OCI-LY1 (cell line): ENCODE measurements at regions not wholly inside any gene's neighbourhood (a gene's known extent, or its start where the extent isn't known, plus 50 kb on each side); places are given as distances from the start of the nearest gene placed in this dataset.
"Not testable (repeated sequence)": the region's sequence is repeated elsewhere in the genome, so short reads cannot be mapped to it uniquely, and the experiment has no call there.

Experiments used
- H2AFZ ChIP-seq: fragments of 200-600 bp; sonication (generic), shearing (Covaris generic); 2 replicates; pipeline ENCODE4 v1.6.0; 2014; ENCODE audit warnings: antibody characterized with exemption, mild to moderate bottlenecking, low read length
- H3F3A ChIP-seq: fragments of 200-600 bp; sonication (generic), shearing (Covaris generic); 2 replicates; pipeline ENCODE4 v1.6.0; 2014; ENCODE audit warnings: mild to moderate bottlenecking, antibody characterized with exemption, low read length, moderate library complexity; ENCODE audit not compliant: insufficient read depth
- H3K27ac ChIP-seq: fragments of 200-600 bp; sonication (generic); 2 replicates; pipeline ENCODE4 v1.5.1; 2014; ENCODE audit warnings: low read length, mixed run types, mild to moderate bottlenecking, low read depth; ENCODE audit not compliant: poor library complexity, severe bottlenecking
- H3K27me3 ChIP-seq: fragments of 200-600 bp; sonication (generic); 2 replicates; pipeline ENCODE4 v1.6.0; 2014; ENCODE audit warnings: antibody characterized with exemption, mild to moderate bottlenecking, low read length, moderate library complexity; ENCODE audit not compliant: insufficient read depth
- H3K36me3 ChIP-seq: fragments of 200-600 bp; sonication (generic); 2 replicates; pipeline ENCODE4 v1.6.1; 2014; ENCODE audit warnings: mild to moderate bottlenecking, antibody characterized with exemption, low read length, moderate library complexity, mixed read lengths; ENCODE audit not compliant: insufficient read depth
- H3K4me1 ChIP-seq: fragments of 200-600 bp; sonication (generic); 2 replicates; pipeline ENCODE4 v1.5.1; 2014; ENCODE audit warnings: mild to moderate bottlenecking, low read length, moderate library complexity; ENCODE audit not compliant: insufficient read depth, severe bottlenecking
- H3K4me2 ChIP-seq: fragments of 200-600 bp; sonication (generic), shearing (Covaris generic); 2 replicates; pipeline ENCODE4 v1.6.1; 2014; ENCODE audit warnings: low read length
- H3K4me3 ChIP-seq: fragments of 200-600 bp; sonication (generic); 2 replicates; pipeline ENCODE4 v1.5.1; 2014; ENCODE audit warnings: low read length, low read depth, mild to moderate bottlenecking, mixed read lengths; ENCODE audit not compliant: poor library complexity, severe bottlenecking
- H3K79me2 ChIP-seq: fragments of 200-600 bp; shearing (Covaris generic); 2 replicates; pipeline ENCODE4 v1.6.1; 2016; ENCODE audit warnings: mixed run types, low read length, mixed read lengths; ENCODE audit not compliant: insufficient read depth
- H3K9ac ChIP-seq: fragments of 200-600 bp; sonication (generic), shearing (Covaris generic); 2 replicates; pipeline ENCODE4 v1.6.1; 2014; ENCODE audit warnings: mild to moderate bottlenecking, low read length, mixed read lengths
- H3K9me2 ChIP-seq: fragments of 200-600 bp; sonication (generic), shearing (Covaris generic); 2 replicates; pipeline ENCODE4 v1.6.1; 2014; ENCODE audit warnings: low read depth, mild to moderate bottlenecking, low read length, mixed read lengths
- H3K9me3 ChIP-seq: fragments of 200-600 bp; shearing (Covaris generic); 2 replicates; pipeline ENCODE4 v1.6.1; 2014; ENCODE audit warnings: low read length, mixed read lengths
- H4K20me1 ChIP-seq: fragments of 200-600 bp; sonication (generic), shearing (Covaris generic); 2 replicates; pipeline ENCODE4 v1.6.0; 2016; ENCODE audit warnings: mild to moderate bottlenecking, low read length; ENCODE audit not compliant: insufficient read depth
- EZH2 ChIP-seq: fragments of 200-600 bp; sonication (generic), shearing (Covaris generic); IDR thresholded peaks from 2 replicates; pipeline ENCODE4 v1.8.0; 2017; ENCODE audit warnings: borderline replicate concordance, mixed run types, mild to moderate bottlenecking, antibody characterized with exemption, low read length, moderate library complexity, mixed read lengths
- TF ChIP-seq, protein P1 (sequence below): fragments of 200-600 bp; sonication (generic), shearing (Covaris generic); IDR thresholded peaks from 2 replicates; pipeline ENCODE4 v1.5.1; 2017; ENCODE audit warnings: mild to moderate bottlenecking, antibody characterized with exemption, low read length, moderate library complexity, mixed read lengths

DNA sequence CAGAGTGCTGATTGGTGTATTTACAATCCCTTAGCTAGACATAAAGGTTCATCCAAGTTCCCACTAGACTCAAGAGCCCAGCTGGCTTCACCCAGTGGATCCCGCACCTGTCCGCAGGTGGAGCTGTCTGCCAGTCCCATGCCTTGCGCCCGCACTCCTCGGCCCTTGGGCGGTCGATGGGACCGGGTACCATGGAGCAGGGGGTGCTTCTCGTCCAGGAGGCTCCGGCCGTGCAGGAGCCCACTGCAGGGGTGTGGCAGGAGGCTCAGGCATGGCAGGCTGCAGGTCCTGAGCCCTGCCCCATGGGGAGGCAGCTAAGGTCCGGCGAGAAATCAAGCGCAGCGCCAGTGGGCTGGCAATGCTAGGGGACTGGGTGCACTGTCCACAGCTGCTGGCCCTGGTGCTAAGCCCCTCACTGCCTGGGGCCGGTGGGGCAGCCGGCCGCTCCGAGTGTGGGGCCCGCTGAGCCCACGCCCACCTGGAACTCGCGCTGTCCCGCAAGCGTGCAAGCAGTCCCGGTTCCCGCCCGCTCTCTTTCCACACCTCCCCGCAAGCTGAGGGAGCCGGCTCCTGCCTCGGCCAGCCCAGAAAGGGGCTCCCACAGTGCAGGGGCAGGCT is 1206.3 kb downstream of the OTOL1 start:
- no peak overlapping the region for H2AFZ ChIP-seq
- no peaks in the 10 kb centered on the region for H3K9me3 ChIP-seq
- TF ChIP-seq, protein P1, sequence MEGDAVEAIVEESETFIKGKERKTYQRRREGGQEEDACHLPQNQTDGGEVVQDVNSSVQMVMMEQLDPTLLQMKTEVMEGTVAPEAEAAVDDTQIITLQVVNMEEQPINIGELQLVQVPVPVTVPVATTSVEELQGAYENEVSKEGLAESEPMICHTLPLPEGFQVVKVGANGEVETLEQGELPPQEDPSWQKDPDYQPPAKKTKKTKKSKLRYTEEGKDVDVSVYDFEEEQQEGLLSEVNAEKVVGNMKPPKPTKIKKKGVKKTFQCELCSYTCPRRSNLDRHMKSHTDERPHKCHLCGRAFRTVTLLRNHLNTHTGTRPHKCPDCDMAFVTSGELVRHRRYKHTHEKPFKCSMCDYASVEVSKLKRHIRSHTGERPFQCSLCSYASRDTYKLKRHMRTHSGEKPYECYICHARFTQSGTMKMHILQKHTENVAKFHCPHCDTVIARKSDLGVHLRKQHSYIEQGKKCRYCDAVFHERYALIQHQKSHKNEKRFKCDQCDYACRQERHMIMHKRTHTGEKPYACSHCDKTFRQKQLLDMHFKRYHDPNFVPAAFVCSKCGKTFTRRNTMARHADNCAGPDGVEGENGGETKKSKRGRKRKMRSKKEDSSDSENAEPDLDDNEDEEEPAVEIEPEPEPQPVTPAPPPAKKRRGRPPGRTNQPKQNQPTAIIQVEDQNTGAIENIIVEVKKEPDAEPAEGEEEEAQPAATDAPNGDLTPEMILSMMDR = no peak
- TF ChIP-seq EZH2 = no peak
- no peaks in the 10 kb centered on the region for H3K27me3 ChIP-seq
- H3K4me2 ChIP-seq = no peak overlapping the region
- no peak overlapping the region for H3K4me3 ChIP-seq
- H4K20me1 ChIP-seq = no peaks in the 10 kb centered on the region
- no peaks in the 10 kb centered on the region for H3K36me3 ChIP-seq
- no peak overlapping the region for H3K27ac ChIP-seq
- H3K9me2 ChIP-seq = no peaks in the 10 kb centered on the region
- no peaks in the 10 kb centered on the region for H3K4me1 ChIP-seq
- H3F3A ChIP-seq = no peaks in the 10 kb centered on the region
- no peaks in the 10 kb centered on the region for H3K79me2 ChIP-seq
- no peak overlapping the region for H3K9ac ChIP-seq

DNA sequence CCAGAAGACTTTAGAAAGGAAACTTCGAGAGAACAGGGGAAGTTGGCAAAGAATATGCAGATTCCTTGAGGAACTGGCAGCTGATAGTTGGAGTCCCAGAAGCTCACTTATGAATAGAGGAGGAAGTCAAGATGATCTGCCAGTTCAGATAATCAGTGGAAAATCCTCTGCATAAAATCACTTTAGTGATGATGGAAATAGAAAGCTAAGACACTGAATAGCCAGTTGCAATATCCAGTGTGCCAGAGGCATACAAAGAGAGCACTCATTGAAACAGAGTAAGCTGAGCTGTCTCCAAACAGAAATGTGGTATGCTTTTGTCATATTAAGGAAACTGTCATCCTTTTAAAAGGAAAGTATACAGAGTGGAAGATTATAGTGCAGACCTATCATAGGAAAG is 1207.6 kb downstream of the OTOL1 start:
- Histone ChIP-seq H4K20me1 (no peaks in the 10 kb centered on the region), H3K27me3 (no peaks in the 10 kb centered on the region), H3K9me3 (no peaks in the 10 kb centered on the region), H3F3A (no peaks in the 10 kb centered on the region), H3K79me2 (no peaks in the 10 kb centered on the region), H3K4me3 (no peak overlapping the region), H3K36me3 (no peaks in the 10 kb centered on the region), H3K27ac (no peak overlapping the region), H3K4me1 (no peaks in the 10 kb centered on the region), H3K9ac (no peak overlapping the region), H2AFZ (no peak overlapping the region), H3K4me2 (no peak overlapping the region), H3K9me2 (no peaks in the 10 kb centered on the region)
- TF ChIP-seq EZH2 = no peak
- TF ChIP-seq, protein P1 = no peak

DNA sequence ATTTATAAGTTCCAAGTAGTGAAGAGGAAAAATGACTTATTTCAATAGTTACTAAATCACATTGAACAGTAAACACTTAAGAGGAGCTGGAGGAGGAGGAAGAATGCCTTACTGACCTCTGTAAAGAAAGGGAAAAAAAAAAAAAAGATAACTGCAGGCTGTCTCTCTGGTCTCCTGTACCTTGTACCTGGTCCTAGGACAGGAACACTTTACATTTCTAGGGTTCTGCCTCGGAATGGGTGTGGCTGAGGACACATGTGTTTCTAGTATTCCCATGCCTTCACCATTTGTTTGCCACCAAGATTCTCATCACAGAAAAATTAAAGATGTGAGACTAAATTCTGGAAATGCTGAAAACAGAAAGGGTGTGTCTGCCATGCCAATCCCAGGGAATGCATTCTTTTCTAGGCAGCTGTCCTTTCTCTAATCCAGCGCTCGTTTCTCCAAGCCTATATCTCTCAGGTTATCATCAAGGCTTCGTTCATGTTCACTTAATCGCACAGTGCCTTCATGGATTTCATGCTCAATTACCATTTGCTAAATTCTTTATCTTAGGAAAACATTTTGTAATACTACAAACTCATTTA is 1208.3 kb downstream of the OTOL1 start:
- Histone ChIP-seq H3K9me3 (no peaks in the 10 kb centered on the region), H3F3A (no peaks in the 10 kb centered on the region), H2AFZ (no peak overlapping the region), H3K79me2 (no peaks in the 10 kb centered on the region), H3K4me3 (no peak overlapping the region), H3K36me3 (no peaks in the 10 kb centered on the region), H3K4me2 (no peak overlapping the region), H4K20me1 (no peaks in the 10 kb centered on the region), H3K4me1 (no peaks in the 10 kb centered on the region), H3K27ac (no peak overlapping the region), H3K27me3 (no peaks in the 10 kb centered on the region), H3K9ac (no peak overlapping the region), H3K9me2 (no peaks in the 10 kb centered on the region)
- TF ChIP-seq, protein P1 = no peak
- TF ChIP-seq EZH2 = no peak

DNA sequence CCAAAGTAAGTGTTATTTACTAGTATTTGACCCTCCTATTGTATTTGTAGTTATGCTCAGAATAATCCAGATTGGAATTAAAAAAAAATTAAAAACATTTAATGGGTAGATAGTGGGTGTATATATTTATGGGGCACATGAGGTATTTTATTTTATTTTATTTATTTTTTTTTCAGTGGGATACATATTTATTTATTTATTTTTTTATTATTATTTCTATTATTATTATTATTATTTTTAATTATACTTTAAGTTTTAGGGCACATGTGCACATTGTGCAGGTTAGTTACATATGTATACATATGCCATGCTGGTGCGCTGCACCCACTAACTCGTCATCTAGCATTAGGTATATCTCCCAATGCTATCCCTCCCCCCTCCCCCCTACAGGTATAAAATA is 1211.8 kb downstream of the OTOL1 start:
- H3K36me3 ChIP-seq, H3K27me3 ChIP-seq, H3F3A ChIP-seq, H3K4me1 ChIP-seq, H3K9me2 ChIP-seq, H3K9ac ChIP-seq, H2AFZ ChIP-seq, H3K4me3 ChIP-seq, H3K79me2 ChIP-seq, H3K4me2 ChIP-seq, H4K20me1 ChIP-seq, H3K9me3 ChIP-seq, H3K27ac ChIP-seq: not testable (repeated sequence)

DNA sequence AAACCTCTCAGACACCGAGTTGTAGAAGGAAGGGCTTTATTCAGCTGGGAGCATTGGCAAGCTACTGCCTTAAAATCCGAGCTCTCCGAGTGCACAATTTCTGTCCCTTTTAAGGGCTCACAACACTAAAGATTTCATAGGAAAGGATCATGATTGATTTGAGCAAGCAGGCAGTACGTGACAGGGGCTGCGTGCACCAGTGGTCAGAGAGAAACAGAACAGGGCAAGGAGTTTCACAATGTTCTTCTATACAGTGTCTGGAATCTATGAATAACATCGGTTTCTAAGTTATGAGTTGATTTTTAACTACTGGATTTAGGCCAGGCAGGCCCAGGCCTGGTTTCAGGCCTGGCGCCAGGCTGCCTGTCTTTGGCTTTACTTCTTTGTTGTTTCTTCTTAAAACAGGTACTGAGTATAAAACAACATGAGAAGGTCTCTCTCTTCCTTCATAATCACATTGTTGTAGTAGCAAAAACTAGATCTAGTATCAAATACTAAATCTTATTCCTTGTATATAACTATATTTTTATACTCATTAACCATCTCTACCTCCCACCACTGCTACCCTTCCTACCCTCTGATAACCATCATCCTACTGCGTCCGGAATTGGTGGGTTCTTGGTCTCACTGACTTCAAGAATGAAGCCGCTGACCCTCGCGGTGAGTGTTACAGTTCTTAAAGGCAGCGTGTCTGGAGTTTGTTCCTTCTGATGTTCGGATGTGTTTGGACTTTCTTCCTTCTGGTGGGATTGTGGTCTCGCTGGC is 1212.5 kb downstream of the OTOL1 start:
- not testable (repeated sequence) for H3K9ac ChIP-seq, H3K4me3 ChIP-seq, H3K79me2 ChIP-seq, H3K4me2 ChIP-seq, H3K36me3 ChIP-seq, H3K9me3 ChIP-seq, H3K27ac ChIP-seq, H3K9me2 ChIP-seq, H4K20me1 ChIP-seq, H2AFZ ChIP-seq, H3K4me1 ChIP-seq, H3F3A ChIP-seq, H3K27me3 ChIP-seq
